ENCODE measurements at regions not wholly inside any gene's neighbourhood (a gene's known extent, or its start where the extent isn't known, plus 50 kb on each side); places are given as distances from the start of the nearest gene placed in this dataset.

DNA sequence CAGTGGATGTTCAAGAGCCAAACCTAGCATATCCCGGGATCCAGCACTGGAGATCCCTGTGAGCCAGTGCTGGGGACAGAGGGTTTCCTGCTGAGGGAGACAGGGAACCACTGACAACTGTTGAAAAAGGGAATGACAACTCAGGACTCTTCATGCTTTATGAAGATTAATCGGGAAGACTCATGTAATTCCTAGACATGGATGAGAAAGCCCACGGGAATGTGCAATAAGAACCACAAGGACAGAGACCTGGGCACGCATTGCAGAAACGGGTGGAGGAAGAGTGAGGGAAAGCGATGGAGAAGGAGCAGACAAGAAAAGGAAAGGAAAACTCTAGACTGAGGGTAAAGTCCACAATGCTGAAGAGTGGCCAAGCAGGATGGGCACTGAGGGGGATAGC lies 296.0 kb downstream of the PCNX1 start:
- DNase-seq = peak; percentile 51

DNA sequence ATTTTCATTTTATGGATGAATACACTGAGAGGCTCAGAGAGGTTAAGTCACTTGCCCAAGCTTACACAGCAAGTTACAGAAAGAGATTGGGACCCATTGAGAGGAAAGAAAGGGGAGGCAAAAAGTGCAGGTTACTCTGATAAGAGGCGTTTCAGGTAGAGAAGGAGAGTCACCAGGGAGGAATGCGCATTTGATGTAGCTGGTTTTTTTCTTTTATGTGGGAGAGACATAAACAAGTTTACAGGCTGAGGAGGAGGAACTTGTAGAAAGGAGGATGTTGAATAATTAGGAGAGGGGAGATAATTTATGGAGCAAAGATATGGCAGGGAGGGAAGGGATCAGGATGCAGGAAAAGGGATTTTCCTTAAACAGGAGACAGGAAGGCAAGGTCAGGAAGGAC lies 297.0 kb downstream of the PCNX1 start:
- peak; percentile 69 for DNase-seq

GRCh38 chr14:71204768-71205167 lies 297.5 kb downstream of the PCNX1 start:
- no peak for DNase-seq

DNA sequence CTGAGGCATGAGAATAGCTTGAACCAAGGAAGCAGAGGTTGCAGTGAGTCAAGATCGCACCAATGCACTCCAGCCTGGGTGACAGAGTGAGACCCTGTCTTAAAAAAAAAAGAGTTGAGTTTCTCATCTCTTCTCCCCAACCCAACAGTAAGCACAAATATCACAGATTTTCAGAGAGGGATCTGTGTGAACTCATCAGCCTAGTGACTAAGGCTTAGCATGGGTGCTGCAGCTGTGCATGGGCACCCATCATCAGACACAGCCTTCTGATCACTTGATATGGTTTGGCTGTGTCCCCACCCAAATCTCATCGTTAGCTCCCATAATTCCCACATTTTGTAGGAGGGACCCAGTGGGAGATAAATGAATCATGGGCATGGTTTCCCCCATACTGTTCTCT lies 298.9 kb downstream of the PCNX1 start:
- DNase-seq = no peak

DNA sequence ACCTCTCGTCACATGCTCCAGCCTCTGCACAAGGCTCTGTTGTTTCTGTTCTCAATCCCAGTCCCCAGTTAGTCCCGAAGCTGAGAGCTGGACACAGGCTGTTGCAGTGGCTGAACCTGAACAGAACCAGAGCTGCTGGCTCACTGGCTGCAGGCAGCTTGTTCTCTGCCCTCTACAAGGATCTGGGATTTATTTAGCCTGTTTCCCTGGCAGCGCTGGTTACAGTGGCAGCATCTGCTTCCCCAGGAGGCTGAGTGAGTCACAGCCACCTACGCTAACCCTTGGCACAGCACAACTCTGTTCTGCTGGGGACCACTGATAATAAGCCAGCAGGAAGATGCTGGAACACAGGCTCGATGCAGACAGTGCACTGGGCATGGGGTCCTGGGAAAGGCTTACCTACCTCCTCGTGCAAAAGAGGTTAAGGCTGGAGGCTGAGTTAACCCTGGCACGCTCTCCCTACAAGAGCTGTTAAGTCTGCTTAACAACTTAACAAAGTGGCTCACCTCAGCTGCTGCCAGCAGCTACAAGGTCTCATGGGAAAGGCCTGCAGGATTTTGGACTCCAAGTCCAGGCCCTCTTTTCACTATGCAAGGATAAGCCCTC lies 299.6 kb downstream of the PCNX1 start:
- peak; percentile 39 for DNase-seq

- DNase-seq = no peak
Measured at GRCh38 chr14:71208702-71209357, 301.6 kb downstream of the PCNX1 start.

- no peak for DNase-seq
Measured at GRCh38 chr14:71209888-71210287, 302.6 kb downstream of the PCNX1 start.

DNA sequence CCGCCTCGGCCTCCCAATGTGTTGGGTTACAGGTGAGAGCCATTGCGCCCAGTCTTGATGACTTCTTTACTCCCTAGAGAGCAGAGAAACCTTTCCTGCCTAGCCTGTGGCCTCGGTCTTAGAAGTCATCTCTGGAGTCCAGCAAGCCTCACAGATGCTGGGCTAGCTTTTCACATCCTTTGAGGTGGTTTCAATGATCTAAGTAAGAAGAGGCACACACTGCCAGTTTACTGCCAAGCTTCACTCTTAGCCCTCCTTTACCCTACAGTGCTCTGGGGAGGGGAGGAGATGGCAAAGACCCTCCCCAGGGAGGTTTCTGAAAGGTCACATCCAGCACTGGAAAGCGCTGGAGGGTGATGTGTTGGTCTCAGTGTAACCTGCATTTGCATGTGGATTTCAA lies 304.8 kb downstream of the PCNX1 start:
- DNase-seq = no peak

- DNase-seq = no peak
Measured at GRCh38 chr14:71212683-71213107, 305.4 kb downstream of the PCNX1 start.

DNA sequence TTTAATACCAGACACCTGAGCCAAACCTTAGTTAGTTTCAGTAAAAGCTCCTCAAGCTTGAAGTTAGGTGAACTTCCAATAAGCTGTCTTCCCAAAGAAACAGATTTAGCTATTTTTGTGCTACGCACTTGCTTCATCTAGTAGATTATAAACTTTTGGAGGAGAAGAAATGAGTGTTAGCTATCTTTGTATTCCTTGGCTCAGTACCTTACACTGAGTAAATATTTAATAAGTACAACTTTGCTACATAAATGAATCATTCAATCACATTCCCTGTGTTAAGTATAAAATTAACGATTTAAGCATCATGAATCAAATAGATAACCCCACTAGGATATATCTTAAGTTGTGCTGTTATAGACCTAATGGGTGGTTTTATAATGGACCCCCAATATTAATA lies 307.0 kb downstream of the PCNX1 start:
- DNase-seq = no peak

DNA sequence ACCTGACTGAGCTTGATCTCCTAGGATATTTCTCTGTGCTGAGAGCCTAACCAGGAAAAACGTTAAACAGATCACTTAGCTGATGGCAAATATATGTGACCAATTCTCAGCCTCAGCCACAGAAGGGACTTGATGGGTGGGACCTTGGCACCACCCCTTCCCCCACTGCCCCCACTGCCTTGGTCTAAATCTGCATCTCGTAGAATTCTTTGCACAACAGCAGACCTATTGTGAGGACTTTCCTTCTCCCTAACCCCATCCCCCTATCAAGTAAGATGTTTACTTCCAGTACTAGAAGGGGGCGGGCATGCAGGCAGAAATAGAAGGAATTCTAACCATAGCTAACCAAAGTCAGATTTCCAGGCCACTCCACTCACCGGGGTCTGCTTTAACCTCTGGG lies 313.2 kb downstream of the PCNX1 start:
- DNase-seq = no peak

- no peak for DNase-seq
Measured at GRCh38 chr14:71221119-71221518, 313.9 kb downstream of the PCNX1 start.

DNA sequence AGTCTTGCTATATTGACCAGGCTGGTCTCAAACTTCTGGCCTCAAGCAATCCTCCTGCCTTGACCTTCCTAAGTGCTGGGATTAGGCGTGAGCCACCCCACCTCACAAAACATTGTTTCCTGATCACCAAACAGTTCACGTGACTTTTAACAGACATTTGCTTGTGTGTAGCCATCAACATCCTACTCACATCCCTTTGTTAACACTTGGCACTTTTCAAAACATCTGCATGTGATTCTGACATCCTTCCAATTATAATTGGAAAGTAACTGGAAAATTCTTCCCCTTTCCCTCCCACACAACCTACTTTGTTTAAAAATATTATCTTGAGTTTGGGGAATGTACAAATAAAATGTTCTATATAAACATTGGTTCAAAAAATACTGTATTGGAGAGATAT lies 317.9 kb downstream of the PCNX1 start:
- DNase-seq = no peak

DNA sequence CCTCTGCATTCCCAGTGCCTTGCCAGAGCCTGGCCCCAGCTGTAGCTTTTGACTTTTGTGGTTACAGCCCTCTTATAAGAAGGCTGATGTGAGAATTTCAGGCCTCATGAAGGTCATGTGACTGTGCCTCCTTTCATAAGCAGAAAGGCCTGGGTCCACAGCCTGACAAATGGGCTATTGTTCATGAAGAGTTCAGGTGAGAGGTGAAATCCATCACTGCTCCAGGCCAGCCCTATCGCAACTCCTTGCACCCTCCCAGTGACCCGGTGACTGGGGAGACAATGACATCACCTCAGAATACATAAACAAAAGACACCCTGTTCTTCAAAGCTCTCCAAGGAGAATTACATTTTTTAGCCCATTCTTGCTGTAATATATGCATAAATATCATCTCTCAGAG lies 321.5 kb downstream of the PCNX1 start:
- no peak for DNase-seq

GRCh38 chr14:71229875-71230274 lies 322.6 kb downstream of the PCNX1 start:
- no peak for DNase-seq

DNA sequence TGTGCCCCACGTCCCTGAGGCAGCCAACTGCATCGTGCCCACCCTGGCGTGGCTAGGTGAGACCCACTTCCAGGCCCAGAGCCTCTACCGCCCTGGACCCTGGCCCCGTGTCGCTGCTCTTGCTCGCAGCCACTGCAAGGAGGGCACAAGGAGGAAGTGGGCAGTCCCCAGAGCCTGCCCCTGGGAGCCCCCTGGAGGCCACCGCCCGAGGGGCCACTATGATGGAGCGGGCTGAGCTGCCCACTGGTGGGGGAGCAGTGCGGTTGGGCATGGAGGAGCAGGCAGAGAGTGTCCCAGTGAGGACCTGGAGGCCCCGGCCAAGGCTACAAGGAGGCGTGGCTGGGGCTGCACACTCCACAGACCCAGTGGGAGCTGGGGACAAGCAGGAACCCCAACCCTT lies 323.6 kb downstream of the PCNX1 start:
- DNase-seq = no peak

- DNase-seq = no peak
Measured at GRCh38 chr14:71231521-71232393, 324.5 kb downstream of the PCNX1 start.

DNA sequence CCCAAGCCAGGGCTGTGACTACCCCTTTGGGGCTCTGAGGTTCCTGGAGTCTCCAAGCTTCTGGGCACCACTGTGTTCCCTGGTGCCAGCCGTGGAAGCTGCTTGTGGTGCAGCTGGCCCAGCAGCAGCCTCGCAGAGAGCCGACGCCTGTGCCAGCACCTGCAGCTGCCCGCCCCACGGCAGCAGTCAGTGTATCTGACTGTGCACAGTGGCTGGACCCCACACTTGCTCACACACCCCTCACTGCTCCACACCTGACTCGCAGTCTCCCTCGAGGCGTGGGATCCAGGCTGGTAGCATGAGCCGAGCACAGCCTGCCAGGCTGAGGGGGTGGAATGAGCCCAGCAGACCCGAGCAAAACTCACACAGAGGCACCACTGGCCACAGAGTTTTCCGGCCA lies 325.2 kb downstream of the PCNX1 start:
- no peak for DNase-seq

- DNase-seq = no peak
Measured at GRCh38 chr14:71235875-71236274, 328.6 kb downstream of the PCNX1 start.

DNA sequence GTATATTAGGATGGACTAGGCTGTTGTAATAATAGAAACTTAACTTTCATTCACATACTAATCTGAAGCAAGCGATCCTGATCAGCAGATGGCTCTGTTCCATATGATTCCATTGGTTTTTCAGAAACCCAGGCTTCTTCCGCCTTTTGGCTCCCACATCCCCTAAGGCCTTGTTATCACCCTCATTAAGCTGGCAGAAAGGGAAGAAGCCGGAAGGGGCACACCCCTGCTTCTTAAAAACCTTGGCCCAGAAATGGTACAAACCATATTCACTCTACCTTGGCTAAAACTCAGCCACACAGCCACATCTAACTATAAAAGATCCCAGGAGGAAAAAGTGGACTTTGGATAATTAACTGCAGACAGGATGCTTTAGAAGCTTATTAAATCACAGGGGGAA lies 329.2 kb downstream of the PCNX1 start:
- no peak for DNase-seq

- no peak for DNase-seq
Measured at GRCh38 chr14:71237556-71237955, 330.3 kb downstream of the PCNX1 start.

DNA sequence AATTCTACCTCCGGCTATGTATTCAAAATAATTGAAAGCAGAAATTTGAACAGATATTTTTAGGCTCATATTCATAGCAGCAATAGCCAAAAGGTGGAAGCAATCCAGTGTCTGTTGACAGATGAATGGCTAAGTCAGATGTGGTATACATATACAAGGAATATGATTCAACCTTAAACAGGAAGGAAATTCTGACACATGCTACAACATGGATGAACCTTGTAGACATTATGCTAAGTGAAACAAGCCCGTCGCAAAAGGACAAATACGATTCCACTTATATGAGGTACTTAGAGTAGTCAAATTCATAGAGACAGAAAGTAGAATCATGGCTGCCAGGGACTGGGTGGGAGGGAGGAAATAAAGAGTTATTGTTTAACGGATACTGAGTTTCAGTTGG lies 331.6 kb downstream of the PCNX1 start:
- no peak for DNase-seq

GRCh38 chr14:71240171-71240570 lies 332.9 kb downstream of the PCNX1 start:
- no peak for DNase-seq

- DNase-seq = no peak
Measured at GRCh38 chr14:71240866-71241520, 333.7 kb downstream of the PCNX1 start.
